ENCODE measurements at regions not wholly inside any gene's neighbourhood (a gene's known extent, or its start where the extent isn't known, plus 50 kb on each side); places are given as distances from the start of the nearest gene placed in this dataset.

DNA sequence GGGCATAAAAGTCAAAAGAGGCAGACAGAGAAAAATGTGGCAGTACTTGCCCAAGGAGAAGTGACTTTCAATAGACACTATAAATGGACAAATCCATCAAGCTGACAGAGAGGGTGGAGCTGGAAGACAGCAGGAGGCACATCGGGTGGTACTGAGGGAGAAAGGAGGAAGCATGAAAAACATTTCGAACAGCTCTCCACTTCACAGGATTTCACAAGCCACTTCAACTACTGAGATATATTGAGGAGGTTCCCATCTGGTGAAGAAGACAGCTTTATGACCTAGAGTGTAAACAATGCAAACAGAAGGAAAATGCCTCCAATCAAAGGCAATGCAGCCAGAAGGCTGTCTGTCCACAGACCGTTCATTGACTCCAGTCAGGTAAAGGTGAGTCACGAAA lies 259.4 kb upstream of the ECI2 start:
- H3K9me3 ChIP-seq (ENCODE audit: control insufficient read depth, insufficient read depth, low read length) = 0 out of 2 replicates have a peak, but pooled peaks cover 2% of the 10 kb centered on the region
- no peak overlapping the region for H3K9ac ChIP-seq (ENCODE audit: low read depth, low read length)
- no peaks in the 10 kb centered on the region for H3K4me1 ChIP-seq (ENCODE audit: insufficient read depth, low read length)
- H3K36me3 ChIP-seq (ENCODE audit: insufficient read depth, low read length) = no peaks in the 10 kb centered on the region

- Histone ChIP-seq H3K4me1 (ENCODE audit: insufficient read depth, low read length) (peaks cover 8% of the 10 kb centered on the region), H3K9me3 (ENCODE audit: control insufficient read depth, insufficient read depth, low read length) (peaks cover 6% of the 10 kb centered on the region), H3K36me3 (ENCODE audit: insufficient read depth, low read length) (no peaks in the 10 kb centered on the region), H3K9ac (ENCODE audit: low read depth, low read length) (no peak overlapping the region)
Observed at GRCh38 chr6:4388675-4389074, 253.3 kb upstream of the ECI2 start.

GRCh38 chr6:4384656-4385055 lies 249.3 kb upstream of the ECI2 start:
- peaks cover 8% of the 10 kb centered on the region for H3K4me1 ChIP-seq (ENCODE audit: insufficient read depth, low read length)
- H3K9ac ChIP-seq (ENCODE audit: low read depth, low read length) = no peak overlapping the region
- no peaks in the 10 kb centered on the region for H3K36me3 ChIP-seq (ENCODE audit: insufficient read depth, low read length)
- H3K9me3 ChIP-seq (ENCODE audit: control insufficient read depth, insufficient read depth, low read length) = peaks cover 9% of the 10 kb centered on the region

- Histone ChIP-seq H3K36me3 (ENCODE audit: insufficient read depth, low read length) (no peaks in the 10 kb centered on the region), H3K9me3 (ENCODE audit: control insufficient read depth, insufficient read depth, low read length) (peaks cover 9% of the 10 kb centered on the region), H3K9ac (ENCODE audit: low read depth, low read length) (no peak overlapping the region), H3K4me1 (ENCODE audit: insufficient read depth, low read length) (peaks cover 8% of the 10 kb centered on the region)
Observed at GRCh38 chr6:4383910-4384638, 248.7 kb upstream of the ECI2 start.

- H3K9ac ChIP-seq (ENCODE audit: low read depth, low read length) = no peak overlapping the region
- peaks cover 9% of the 10 kb centered on the region for H3K9me3 ChIP-seq (ENCODE audit: control insufficient read depth, insufficient read depth, low read length)
- no peaks in the 10 kb centered on the region for H3K36me3 ChIP-seq (ENCODE audit: insufficient read depth, low read length)
- no peaks in the 10 kb centered on the region for H3K4me1 ChIP-seq (ENCODE audit: insufficient read depth, low read length)
Observed at GRCh38 chr6:4382362-4382853, 247.0 kb upstream of the ECI2 start.

- Histone ChIP-seq H3K4me1 (ENCODE audit: insufficient read depth, low read length) (no peaks in the 10 kb centered on the region), H3K9me3 (ENCODE audit: control insufficient read depth, insufficient read depth, low read length) (peaks cover 9% of the 10 kb centered on the region), H3K9ac (ENCODE audit: low read depth, low read length) (no peak overlapping the region), H3K36me3 (ENCODE audit: insufficient read depth, low read length) (no peaks in the 10 kb centered on the region)
Observed at GRCh38 chr6:4381381-4381780, 246.0 kb upstream of the ECI2 start.

- Histone ChIP-seq H3K9ac (ENCODE audit: low read depth, low read length) (no peak overlapping the region), H3K36me3 (ENCODE audit: insufficient read depth, low read length) (no peaks in the 10 kb centered on the region), H3K9me3 (ENCODE audit: control insufficient read depth, insufficient read depth, low read length) (peaks cover 9% of the 10 kb centered on the region), H3K4me1 (ENCODE audit: insufficient read depth, low read length) (no peaks in the 10 kb centered on the region)
Observed at GRCh38 chr6:4380881-4381281, 245.5 kb upstream of the ECI2 start.

- no peak overlapping the region for H3K9ac ChIP-seq (ENCODE audit: low read depth, low read length)
- H3K9me3 ChIP-seq (ENCODE audit: control insufficient read depth, insufficient read depth, low read length) = peaks cover 9% of the 10 kb centered on the region
- no peaks in the 10 kb centered on the region for H3K36me3 ChIP-seq (ENCODE audit: insufficient read depth, low read length)
- no peaks in the 10 kb centered on the region for H3K4me1 ChIP-seq (ENCODE audit: insufficient read depth, low read length)
Observed at GRCh38 chr6:4379958-4380357, 244.6 kb upstream of the ECI2 start.

GRCh38 chr6:4378319-4378996 lies 243.1 kb upstream of the ECI2 start:
- H3K9me3 ChIP-seq (ENCODE audit: control insufficient read depth, insufficient read depth, low read length) = peaks cover 1% of the 10 kb centered on the region; the same call in 1 of the 2 replicates
- H3K9ac ChIP-seq (ENCODE audit: low read depth, low read length) = no peak overlapping the region
- no peaks in the 10 kb centered on the region for H3K4me1 ChIP-seq (ENCODE audit: insufficient read depth, low read length)
- no peaks in the 10 kb centered on the region for H3K36me3 ChIP-seq (ENCODE audit: insufficient read depth, low read length)

- H3K36me3 ChIP-seq (ENCODE audit: insufficient read depth, low read length) = no peaks in the 10 kb centered on the region
- H3K9me3 ChIP-seq (ENCODE audit: control insufficient read depth, insufficient read depth, low read length) = no peaks in the 10 kb centered on the region
- no peaks in the 10 kb centered on the region for H3K4me1 ChIP-seq (ENCODE audit: insufficient read depth, low read length)
- H3K9ac ChIP-seq (ENCODE audit: low read depth, low read length) = no peak overlapping the region
Observed at GRCh38 chr6:4377603-4378002, 242.2 kb upstream of the ECI2 start.

DNA sequence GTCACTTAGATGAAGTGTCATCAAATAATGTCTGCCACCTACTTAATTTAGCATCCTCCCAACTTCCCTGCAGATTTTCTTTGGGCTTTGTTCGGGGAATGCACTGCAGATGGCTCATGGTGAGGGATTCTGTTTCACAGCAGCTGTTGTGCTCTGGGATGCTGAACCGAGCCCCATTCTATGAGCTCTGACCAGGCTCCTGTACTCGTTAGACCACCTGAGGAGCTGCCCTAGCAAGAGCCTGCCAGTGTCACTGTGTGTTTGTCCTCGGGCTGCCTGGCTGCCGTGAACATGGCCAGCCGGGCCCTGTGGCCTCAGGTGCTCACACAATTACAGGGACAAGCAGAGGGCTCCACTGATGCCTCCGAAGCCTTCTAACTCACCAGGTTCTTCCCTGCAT lies 238.8 kb upstream of the ECI2 start:
- no peaks in the 10 kb centered on the region for H3K9me3 ChIP-seq (ENCODE audit: control insufficient read depth, insufficient read depth, low read length)
- no peaks in the 10 kb centered on the region for H3K36me3 ChIP-seq (ENCODE audit: insufficient read depth, low read length)
- H3K9ac ChIP-seq (ENCODE audit: low read depth, low read length) = no peak overlapping the region
- H3K4me1 ChIP-seq (ENCODE audit: insufficient read depth, low read length) = no peaks in the 10 kb centered on the region

GRCh38 chr6:4372866-4373265 lies 237.5 kb upstream of the ECI2 start:
- Histone ChIP-seq H3K4me1 (ENCODE audit: insufficient read depth, low read length) (no peaks in the 10 kb centered on the region), H3K36me3 (ENCODE audit: insufficient read depth, low read length) (no peaks in the 10 kb centered on the region), H3K9me3 (ENCODE audit: control insufficient read depth, insufficient read depth, low read length) (no peaks in the 10 kb centered on the region), H3K9ac (ENCODE audit: low read depth, low read length) (no peak overlapping the region)

- no peaks in the 10 kb centered on the region for H3K4me1 ChIP-seq (ENCODE audit: insufficient read depth, low read length)
- no peaks in the 10 kb centered on the region for H3K36me3 ChIP-seq (ENCODE audit: insufficient read depth, low read length)
- H3K9ac ChIP-seq (ENCODE audit: low read depth, low read length) = no peak overlapping the region
- no peaks in the 10 kb centered on the region for H3K9me3 ChIP-seq (ENCODE audit: control insufficient read depth, insufficient read depth, low read length)
Observed at GRCh38 chr6:4371207-4371921, 236.0 kb upstream of the ECI2 start.

DNA sequence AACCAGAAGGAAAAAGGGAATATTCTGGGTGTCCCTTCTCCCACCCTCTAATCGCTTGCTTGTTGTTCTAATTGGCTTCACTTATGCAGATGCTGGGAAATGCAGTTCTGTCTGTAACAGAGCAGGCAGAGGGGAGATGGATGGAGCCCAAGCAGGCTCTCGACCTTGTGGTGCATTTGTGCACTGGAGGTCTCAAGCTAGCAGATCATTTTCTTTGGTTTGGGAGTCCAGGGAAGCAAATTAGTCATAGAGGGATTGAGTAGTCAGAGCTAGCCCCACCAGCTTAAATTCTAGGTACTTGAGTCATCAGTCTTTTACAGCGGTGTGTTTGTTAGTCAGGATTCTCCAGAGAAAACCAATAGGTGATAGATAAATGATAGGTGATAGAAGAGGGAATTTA lies 234.7 kb upstream of the ECI2 start:
- Histone ChIP-seq H3K4me1 (ENCODE audit: insufficient read depth, low read length) (no peaks in the 10 kb centered on the region), H3K36me3 (ENCODE audit: insufficient read depth, low read length) (no peaks in the 10 kb centered on the region), H3K9ac (ENCODE audit: low read depth, low read length) (no peak overlapping the region), H3K9me3 (ENCODE audit: control insufficient read depth, insufficient read depth, low read length) (no peaks in the 10 kb centered on the region)

- Histone ChIP-seq H3K36me3 (ENCODE audit: insufficient read depth, low read length) (no peaks in the 10 kb centered on the region), H3K9me3 (ENCODE audit: control insufficient read depth, insufficient read depth, low read length) (no peaks in the 10 kb centered on the region), H3K9ac (ENCODE audit: low read depth, low read length) (no peak overlapping the region), H3K4me1 (ENCODE audit: insufficient read depth, low read length) (no peaks in the 10 kb centered on the region)
Observed at GRCh38 chr6:4369616-4370015, 234.2 kb upstream of the ECI2 start.

Measured in ES-I3 (cell line).